Effector memory CD4-positive, alpha-beta T cell (primary cell): ENCODE measurements at regions not wholly inside any gene's neighbourhood (a gene's known extent, or its start where the extent isn't known, plus 50 kb on each side); places are given as distances from the start of the nearest gene placed in this dataset.
"Not testable (repeated sequence)": the region's sequence is repeated elsewhere in the genome, so short reads cannot be mapped to it uniquely, and the experiment has no call there.

ENCODE experiments used
- DNase-seq, 3 donors: peaks; one replicate each; pipeline ENCODE4 v3.0.0-alpha.2; 2020
- H3K27ac ChIP-seq: 2 replicates; pipeline ENCODE4 v1.7.0; 2013; ENCODE audit warnings: mild to moderate bottlenecking, low read length, moderate library complexity; ENCODE audit not compliant: insufficient read depth, poor library complexity, severe bottlenecking
- H3K27me3 ChIP-seq: replicated peaks from 2 replicates; pipeline ENCODE4 v1.7.0; 2013; ENCODE audit warnings: mild to moderate bottlenecking, low read length; ENCODE audit not compliant: insufficient read depth, control insufficient read depth, poor library complexity, severe bottlenecking
- H3K36me3 ChIP-seq: 2 replicates; pipeline ENCODE4 v1.7.0; 2013; ENCODE audit warnings: mild to moderate bottlenecking, low read length, moderate library complexity; ENCODE audit not compliant: control insufficient read depth, insufficient read depth
- H3K4me1 ChIP-seq: 2 replicates; pipeline ENCODE4 v1.7.0; 2013; ENCODE audit warnings: low read length, mild to moderate bottlenecking; ENCODE audit not compliant: control insufficient read depth, insufficient read depth, poor library complexity, severe bottlenecking
- H3K4me3 ChIP-seq: 2 replicates; pipeline ENCODE4 v1.7.0; 2013; ENCODE audit warnings: low read length, low read depth, mild to moderate bottlenecking; ENCODE audit not compliant: insufficient read depth, poor library complexity, severe bottlenecking
- H3K9me3 ChIP-seq: 2 replicates; pipeline ENCODE4 v1.7.0; 2013; ENCODE audit warnings: mild to moderate bottlenecking, low read length, moderate library complexity; ENCODE audit not compliant: control insufficient read depth

DNA sequence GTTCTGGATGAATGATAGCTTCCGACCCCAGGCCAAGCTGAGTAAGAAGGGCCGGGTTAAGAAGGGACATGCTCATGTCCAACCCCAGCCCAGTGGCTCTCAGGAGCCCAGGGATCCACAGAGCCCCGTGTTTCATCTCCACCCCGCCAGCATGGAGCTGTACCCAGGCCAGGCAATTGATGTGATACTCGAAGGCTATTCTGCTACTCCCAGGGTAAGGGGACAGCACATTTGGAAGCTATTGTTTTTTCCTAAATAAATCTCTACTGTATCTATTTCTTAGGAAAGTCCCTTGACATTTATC lies 255.0 kb upstream of the NBPF12 start:
- not testable (repeated sequence) for H3K4me3 ChIP-seq, DNase-seq, H3K36me3 ChIP-seq, H3K9me3 ChIP-seq, H3K27me3 ChIP-seq, H3K4me1 ChIP-seq, H3K27ac ChIP-seq

DNA sequence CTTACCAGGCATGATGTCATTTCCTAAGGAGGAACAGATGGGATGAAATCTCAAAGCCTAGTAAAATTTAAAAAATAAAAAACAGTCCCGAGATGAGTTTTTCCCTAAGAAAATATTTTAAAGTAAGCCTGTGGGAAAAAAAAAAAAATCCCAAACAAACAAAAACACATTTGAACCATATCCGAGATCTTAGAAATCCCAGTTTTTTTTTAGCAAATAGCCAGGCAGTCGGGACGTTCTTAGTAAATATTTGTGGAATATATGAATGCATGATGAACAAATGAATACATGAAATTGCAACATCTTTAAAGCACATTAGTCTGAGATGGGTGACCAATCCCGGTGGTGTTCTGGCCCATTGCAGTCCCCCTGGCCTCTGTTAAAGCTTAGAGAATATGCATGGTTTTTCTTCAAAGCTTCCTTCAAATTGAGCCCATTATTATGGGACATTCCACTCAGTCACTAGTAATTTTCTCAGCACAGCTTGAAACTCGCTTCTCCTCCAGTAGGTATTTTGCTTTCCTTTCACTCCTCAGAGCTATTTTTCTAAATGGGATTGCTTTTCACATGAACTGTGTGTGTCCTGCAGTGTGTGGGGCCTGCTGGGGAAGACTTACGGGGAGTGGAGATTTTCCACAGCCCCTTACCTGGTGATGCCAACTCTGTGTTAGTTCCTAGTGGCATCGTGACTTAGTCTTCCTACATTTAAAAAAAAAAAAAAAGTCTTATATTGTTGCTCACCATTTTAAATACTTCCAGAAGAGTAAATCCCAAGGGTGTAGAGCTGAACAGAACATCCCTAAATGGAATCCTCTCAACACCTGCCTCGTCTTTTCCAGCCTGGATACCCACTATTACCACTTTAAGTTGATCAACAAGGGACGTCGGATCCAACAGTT lies 255.6 kb upstream of the NBPF12 start:
- not testable (repeated sequence) for H3K36me3 ChIP-seq, H3K4me3 ChIP-seq, H3K27me3 ChIP-seq, H3K9me3 ChIP-seq, DNase-seq, H3K4me1 ChIP-seq, H3K27ac ChIP-seq

DNA sequence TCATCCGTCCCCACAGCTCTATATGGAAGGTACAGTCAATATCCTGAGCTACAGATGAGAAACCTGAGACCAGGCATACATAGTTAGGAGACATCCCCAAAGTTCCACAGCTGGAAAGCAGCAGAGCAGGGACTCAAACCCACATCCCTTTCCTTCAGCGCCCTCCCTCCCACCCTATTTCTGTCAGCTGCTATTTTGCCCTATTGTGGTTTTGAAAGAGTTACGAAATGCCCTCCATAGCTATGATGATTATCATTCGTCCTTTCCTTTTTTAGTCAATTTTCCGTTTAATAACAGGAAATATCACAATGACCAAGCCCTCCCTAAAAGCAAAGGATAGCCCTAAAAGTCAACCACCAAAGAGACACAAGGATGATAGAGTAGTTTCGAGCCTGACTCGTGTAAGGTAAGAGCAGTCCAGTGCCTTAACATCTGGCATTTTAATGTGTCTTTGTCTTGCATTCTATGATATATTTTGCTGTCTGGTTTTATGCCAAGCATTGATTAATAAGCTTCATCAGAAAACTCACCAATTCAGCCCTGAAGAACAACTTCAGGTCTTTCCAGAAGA lies 264.3 kb upstream of the NBPF12 start:
- not testable (repeated sequence) for H3K4me3 ChIP-seq, H3K27me3 ChIP-seq, DNase-seq, H3K4me1 ChIP-seq, H3K9me3 ChIP-seq, H3K36me3 ChIP-seq, H3K27ac ChIP-seq

DNA sequence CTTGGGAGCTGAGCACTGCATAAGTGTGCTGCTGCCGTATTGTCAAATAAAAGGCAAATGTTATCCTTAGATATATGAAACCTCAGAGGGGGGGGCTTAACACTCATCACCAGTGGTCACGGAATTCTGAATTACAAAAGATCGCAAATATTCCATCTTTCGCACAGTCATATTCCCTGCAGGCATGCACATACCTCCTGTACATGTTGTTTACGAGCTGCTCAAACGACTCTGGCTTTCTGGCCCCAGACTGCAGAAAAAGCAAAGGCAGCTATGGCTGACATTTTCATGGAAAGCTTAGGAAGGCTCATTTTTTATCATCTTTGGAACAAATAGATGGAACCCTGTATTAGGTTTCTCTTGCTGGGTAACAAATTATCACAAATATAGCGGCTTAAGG lies 265.5 kb upstream of the NBPF12 start:
- H3K36me3 ChIP-seq, H3K4me3 ChIP-seq, DNase-seq, H3K4me1 ChIP-seq, H3K27ac ChIP-seq, H3K27me3 ChIP-seq, H3K9me3 ChIP-seq: not testable (repeated sequence)

DNA sequence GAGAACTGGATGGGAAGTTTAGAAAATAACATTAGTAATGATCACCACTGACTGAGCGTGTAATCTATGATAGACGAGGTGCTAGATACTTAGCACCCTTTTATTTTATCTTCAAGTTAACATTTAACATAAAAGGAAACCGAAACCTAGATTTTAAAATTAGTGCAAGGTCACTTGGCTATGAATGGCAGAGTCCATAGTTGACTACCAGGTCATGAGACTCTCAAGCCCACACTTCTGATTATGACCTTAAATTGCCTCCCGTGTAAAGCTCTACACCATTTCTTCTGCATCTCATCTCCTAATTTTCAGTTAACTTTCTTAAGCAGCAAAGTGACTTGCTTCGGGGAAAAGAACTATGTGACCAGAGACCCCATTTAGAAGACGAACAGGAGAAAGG lies 266.5 kb upstream of the NBPF12 start:
- not testable (repeated sequence) for H3K36me3 ChIP-seq, DNase-seq, H3K4me3 ChIP-seq, H3K4me1 ChIP-seq, H3K27ac ChIP-seq, H3K27me3 ChIP-seq, H3K9me3 ChIP-seq

DNA sequence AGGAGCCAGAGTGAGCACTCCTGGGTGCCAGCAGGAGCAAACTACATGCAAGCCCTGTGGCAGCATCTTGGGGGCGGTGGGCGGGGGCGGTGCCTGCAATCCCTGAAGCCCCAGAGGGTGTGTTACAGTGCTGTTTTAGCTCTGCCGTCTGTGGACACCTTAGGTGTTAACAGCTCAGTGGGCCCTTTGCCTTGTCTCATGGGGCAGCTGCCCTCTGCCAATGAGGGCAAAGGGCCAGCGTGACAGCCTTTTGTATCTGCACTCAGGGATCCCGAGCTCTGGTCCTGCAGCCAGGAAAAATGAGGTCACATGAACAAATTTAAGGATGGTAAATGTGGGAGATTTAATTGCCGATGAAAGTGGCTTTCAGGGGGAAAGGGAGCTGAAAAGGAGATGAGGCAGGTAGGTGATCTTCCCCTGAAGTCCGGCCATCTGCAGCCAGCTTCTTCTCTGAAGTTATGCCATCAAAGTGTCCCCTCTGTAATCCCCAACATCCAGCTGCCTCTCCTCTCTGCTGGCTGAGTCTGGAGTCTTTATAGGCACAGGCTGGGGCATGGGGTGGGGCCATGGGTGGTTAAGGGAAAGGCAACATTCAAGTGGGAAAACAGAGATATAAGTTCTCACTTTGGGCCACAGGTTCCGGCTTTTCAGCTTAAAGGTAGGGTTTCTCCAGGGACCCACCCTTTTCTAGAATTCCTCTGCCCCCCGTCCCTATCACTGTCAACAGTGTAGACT lies 267.1 kb upstream of the NBPF12 start:
- not testable (repeated sequence) for H3K4me3 ChIP-seq, H3K9me3 ChIP-seq, H3K4me1 ChIP-seq, H3K27ac ChIP-seq, H3K36me3 ChIP-seq, H3K27me3 ChIP-seq, DNase-seq

DNA sequence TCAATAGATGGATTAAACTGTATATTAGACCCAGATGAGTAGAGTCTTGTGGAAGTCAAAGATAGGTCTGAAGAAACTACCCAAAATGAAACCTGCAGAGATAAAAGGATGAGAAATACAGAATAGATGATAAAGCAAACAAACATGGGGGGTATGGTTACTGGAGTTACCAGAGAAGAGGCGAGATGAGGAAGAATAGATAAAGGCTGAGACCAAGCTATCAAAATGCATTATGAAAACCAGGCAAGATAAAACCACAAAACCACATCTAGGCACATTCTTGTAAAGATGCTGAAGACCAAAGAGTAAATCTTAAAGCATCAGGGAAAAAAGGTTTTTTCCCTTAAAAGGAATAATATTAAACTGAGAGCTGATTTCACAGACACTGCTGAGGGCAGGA lies 271.8 kb upstream of the NBPF12 start:
- H3K27me3 ChIP-seq, H3K4me1 ChIP-seq, DNase-seq: not testable (repeated sequence)

DNA sequence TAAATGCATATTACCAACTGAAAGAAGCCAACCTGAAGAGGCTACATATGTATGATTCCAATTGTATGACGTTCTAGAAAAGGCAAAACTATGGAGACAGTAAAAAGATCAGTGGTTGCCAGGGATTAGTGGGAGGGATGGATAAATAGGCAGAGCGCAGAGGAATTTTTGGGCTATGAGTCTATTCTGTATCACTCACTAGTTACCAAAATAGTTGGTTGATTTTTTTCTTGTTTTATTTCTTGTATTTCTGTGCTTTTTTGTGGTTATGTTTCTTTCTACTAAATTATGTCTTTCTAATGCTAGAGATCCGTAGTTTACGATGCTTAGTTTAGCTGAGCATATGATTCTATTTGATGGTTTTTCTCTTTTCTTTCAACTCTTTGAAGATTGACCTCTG lies 277.9 kb upstream of the NBPF12 start:
- H3K4me1 ChIP-seq, H3K9me3 ChIP-seq, H3K36me3 ChIP-seq, DNase-seq, H3K27ac ChIP-seq, H3K27me3 ChIP-seq, H3K4me3 ChIP-seq: not testable (repeated sequence)

More for the DNA sequence above, 271.8 kb upstream of the NBPF12 start:
- H3K9me3 ChIP-seq, H3K4me3 ChIP-seq, H3K27ac ChIP-seq, H3K36me3 ChIP-seq: not testable (repeated sequence)

DNA sequence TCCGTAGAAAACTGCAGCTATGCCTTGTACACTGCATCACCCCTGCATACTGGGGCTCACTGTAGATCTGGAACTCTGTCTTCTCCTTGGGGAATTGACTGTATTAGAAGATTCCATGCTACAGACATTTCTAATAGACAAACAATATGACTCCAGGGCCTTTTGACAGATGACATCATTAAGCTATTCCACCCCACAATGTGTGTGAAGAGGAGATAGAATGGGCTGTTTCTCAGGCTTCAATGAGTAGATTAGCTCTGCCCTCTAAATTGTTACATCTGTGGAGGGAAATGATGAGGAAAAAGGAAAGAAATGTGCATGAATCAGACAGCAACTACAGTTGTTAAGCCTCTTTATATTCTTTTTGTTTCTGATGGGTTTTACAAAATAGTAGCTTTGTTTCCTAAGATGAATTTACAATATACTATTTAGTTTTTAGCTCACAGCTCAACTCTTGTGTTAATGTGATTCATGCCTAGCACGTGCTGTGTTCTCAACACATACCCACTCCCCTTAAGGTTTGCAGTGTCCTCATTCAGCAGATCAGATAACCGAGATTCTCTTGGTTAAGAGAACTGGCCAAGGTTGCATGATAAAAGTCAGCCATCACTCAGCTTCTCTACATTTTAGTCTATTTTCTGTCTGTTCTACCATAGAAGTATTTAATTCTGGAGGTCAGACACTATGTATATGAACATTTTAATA lies 281.6 kb upstream of the NBPF12 start:
- not testable (repeated sequence) for H3K4me3 ChIP-seq, H3K27ac ChIP-seq, H3K9me3 ChIP-seq, DNase-seq, H3K27me3 ChIP-seq, H3K36me3 ChIP-seq, H3K4me1 ChIP-seq

DNA sequence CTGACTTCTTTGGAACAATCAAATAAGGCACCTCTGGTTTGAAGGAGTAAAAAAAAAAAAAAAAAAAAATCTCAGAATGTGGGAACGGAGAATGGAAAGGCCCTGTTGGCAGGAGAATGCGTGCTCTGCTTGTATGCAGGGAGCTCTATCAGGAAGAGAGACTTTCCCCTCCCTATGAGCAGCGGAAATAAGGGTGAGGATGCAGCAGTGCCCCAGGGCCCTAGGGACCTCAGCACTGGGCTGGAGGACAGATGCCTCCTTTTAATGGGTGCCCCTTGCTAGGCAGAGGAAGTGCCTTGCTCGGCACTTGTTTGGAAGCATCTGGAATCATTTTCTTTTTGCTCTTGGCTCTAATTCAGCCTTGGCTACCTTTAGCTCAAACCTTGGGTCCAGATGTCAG lies 283.4 kb upstream of the NBPF12 start:
- not testable (repeated sequence) for H3K4me1 ChIP-seq, H3K27me3 ChIP-seq, H3K36me3 ChIP-seq, H3K9me3 ChIP-seq, H3K4me3 ChIP-seq, H3K27ac ChIP-seq, DNase-seq
